WTC11 (cell line): ENCODE measurements at regions not wholly inside any gene's neighbourhood (a gene's known extent, or its start where the extent isn't known, plus 50 kb on each side); places are given as distances from the start of the nearest gene placed in this dataset.
A peak's percentile ranks its signal among the peaks of the same experiment; 100 is the strongest.

Source experiments
- ATAC-seq: fragments of 200-7000 bp; cut with Tn5 transposase; 2 replicates; pipeline ENCODE4 v1.10.0; 2021; ENCODE audit warnings: mild to moderate bottlenecking, moderate library complexity
- CTCF ChIA-PET: fragments of 300-600 bp; sonication (Branson Sonifier 250); formaldehyde crosslinking; loops from one replicate; lab custom pipeline; 2021; ENCODE audit warnings: antibody characterized with exemption; lab: Charles Lee
- POLR2A ChIA-PET: fragments of 350-600 bp; sonication (Branson Sonifier 250); formaldehyde crosslinking; loops from one replicate; lab custom pipeline; 2021; ENCODE audit warnings: antibody characterized with exemption; lab: Charles Lee
- DNase-seq: peaks from one replicate; pipeline ENCODE4 v3.0.0; 2021; ENCODE audit warnings: low spot score
- H3K27ac Mint-ChIP-seq: 2 replicates; pipeline ENCODE4 v1.8.0; 2021; ENCODE audit warnings: mixed read lengths
- H3K27me3 Mint-ChIP-seq: 2 replicates; pipeline ENCODE4 v1.8.0; 2021; ENCODE audit warnings: low read depth, mild to moderate bottlenecking, moderate library complexity, mixed read lengths
- H3K36me3 Mint-ChIP-seq: 2 replicates; pipeline ENCODE4 v1.8.0; 2021; ENCODE audit warnings: mixed read lengths
- H3K4me1 Mint-ChIP-seq: 2 replicates; pipeline ENCODE4 v1.8.0; 2022; ENCODE audit warnings: mixed read lengths
- H3K4me3 Mint-ChIP-seq: 2 replicates; pipeline ENCODE4 v1.8.0; 2021; ENCODE audit warnings: mild to moderate bottlenecking, moderate library complexity, mixed read lengths
- H3K9me3 Mint-ChIP-seq: 2 replicates; pipeline ENCODE4 v1.8.0; 2021; ENCODE audit warnings: mixed read lengths
- AR ChIP-seq: fragments of 250-450 bp; sonication (Bioruptor Pico); IDR thresholded peaks from 2 replicates; pipeline ENCODE4 v1.9.0; 2021; ENCODE audit warnings: mild to moderate bottlenecking
- ATF3 ChIP-seq: sonication (generic); formaldehyde crosslinking; conservative IDR thresholded peaks from 2 replicates; pipeline ENCODE4 v1.8.1; 2022; ENCODE audit warnings: mild to moderate bottlenecking, missing genetic modification reagents
- CREM ChIP-seq: sonication (generic); formaldehyde crosslinking; IDR thresholded peaks from 2 replicates; pipeline ENCODE4 v1.8.1; 2022; ENCODE audit warnings: mild to moderate bottlenecking, missing genetic modification reagents, moderate library complexity
- IRF2 ChIP-seq: sonication (generic); formaldehyde crosslinking; IDR thresholded peaks from 2 replicates; pipeline ENCODE4 v1.8.0; 2022; ENCODE audit warnings: low read depth, missing genetic modification reagents, borderline replicate concordance
- JAZF1 ChIP-seq: fragments of 250-450 bp; sonication (Bioruptor Pico); IDR thresholded peaks from 2 replicates; pipeline ENCODE4 v1.9.0; 2021; ENCODE audit warnings: moderate library complexity, mild to moderate bottlenecking, inconsistent platforms
- MAX ChIP-seq: sonication (generic); formaldehyde crosslinking; IDR thresholded peaks from 2 replicates; pipeline ENCODE4 v1.8.0; 2022; ENCODE audit warnings: mild to moderate bottlenecking, missing genetic modification reagents
- NFATC4 ChIP-seq: fragments of 250-450 bp; sonication (Bioruptor Pico); IDR thresholded peaks from 2 replicates; pipeline ENCODE4 v1.9.0; 2021; ENCODE audit warnings: mild to moderate bottlenecking
- NFYB ChIP-seq: sonication (generic); formaldehyde crosslinking; conservative IDR thresholded peaks from 2 replicates; pipeline ENCODE4 v1.8.0; 2022; ENCODE audit warnings: low read depth, missing genetic modification reagents
- NR1H2 ChIP-seq: sonication (generic); formaldehyde crosslinking; IDR thresholded peaks from 2 replicates; pipeline ENCODE4 v1.9.0; 2021; ENCODE audit warnings: mild to moderate bottlenecking, moderate library complexity, missing genetic modification reagents
- NR2C2 ChIP-seq: sonication (generic); formaldehyde crosslinking; IDR thresholded peaks from 2 replicates; pipeline ENCODE4 v1.8.0; 2022; ENCODE audit warnings: mild to moderate bottlenecking, missing genetic modification reagents
- PRDM15 ChIP-seq: sonication (generic); formaldehyde crosslinking; IDR thresholded peaks from 2 replicates; pipeline ENCODE4 v1.8.0; 2022; ENCODE audit warnings: missing genetic modification reagents
- PREB ChIP-seq: sonication (generic); formaldehyde crosslinking; IDR thresholded peaks from 2 replicates; pipeline ENCODE4 v1.8.1; 2022; ENCODE audit warnings: mild to moderate bottlenecking, missing genetic modification reagents, moderate library complexity, borderline replicate concordance
- ZMAT4 ChIP-seq: fragments of 250-450 bp; sonication (Bioruptor Pico); IDR thresholded peaks from 2 replicates; pipeline ENCODE4 v1.9.0; 2021; ENCODE audit warnings: mild to moderate bottlenecking
- ZNF121 ChIP-seq: sonication (generic); formaldehyde crosslinking; IDR thresholded peaks from 2 replicates; pipeline ENCODE4 v1.8.0; 2023; ENCODE audit warnings: missing genetic modification reagents
- ZNF219 ChIP-seq: sonication (generic); formaldehyde crosslinking; IDR thresholded peaks from 2 replicates; pipeline ENCODE4 v1.8.0; 2023; ENCODE audit warnings: missing genetic modification reagents, mild to moderate bottlenecking, borderline replicate concordance
- ZNF232 ChIP-seq: sonication (generic); formaldehyde crosslinking; IDR thresholded peaks from 2 replicates; pipeline ENCODE4 v1.8.0; 2022; ENCODE audit warnings: mild to moderate bottlenecking, missing genetic modification reagents
- ZNF396 ChIP-seq: fragments of 250-450 bp; sonication (Bioruptor Pico); IDR thresholded peaks from 2 replicates; pipeline ENCODE4 v1.8.0; 2021; ENCODE audit warnings: mild to moderate bottlenecking, moderate library complexity, borderline replicate concordance
- ZNF416 ChIP-seq: fragments of 250-450 bp; sonication (Bioruptor Pico); IDR thresholded peaks from 2 replicates; pipeline ENCODE4 v1.9.0; 2021; ENCODE audit warnings: mild to moderate bottlenecking, inconsistent platforms

GRCh38 chr7:69399401-69399800 lies 198.9 kb upstream of the AUTS2 start:
- TF ChIP-seq ZNF232 (CRISPR knock-in tag) = no peak
- no peak for TF ChIP-seq MAX (CRISPR knock-in tag)
- TF ChIP-seq ZNF416 = no peak
- TF ChIP-seq ZNF396 = no peak
- no peak for TF ChIP-seq AR (CRISPR knock-in tag)
- no peak for TF ChIP-seq ZNF121 (CRISPR knock-in tag)
- no peak for TF ChIP-seq CREM (CRISPR knock-in tag)
- TF ChIP-seq NR1H2 (CRISPR knock-in tag) = no peak
- no peak for TF ChIP-seq ZMAT4
- no peak for TF ChIP-seq PRDM15 (CRISPR knock-in tag)
- TF ChIP-seq NFATC4 = no peak
- TF ChIP-seq IRF2 (CRISPR knock-in tag) = no peak
- no peak for TF ChIP-seq PREB (CRISPR knock-in tag)
- no peak for TF ChIP-seq JAZF1
- TF ChIP-seq NFYB (CRISPR knock-in tag) = no peak
- no peak for TF ChIP-seq NR2C2
- CTCF ChIA-PET = interaction anchor here (1.2 kb wide), 1 partner anchor 18 kb away, joined by 4 read pairs; no protein-coding TSS in a partner anchor
- Mint-ChIP-seq H3K36me3 (no peaks in the 10 kb centered on the region), H3K4me1 (peaks cover 10% of the 10 kb centered on the region), H3K4me3 (no peak overlapping the region), H3K27me3 (peaks cover 12% of the 10 kb centered on the region; the same call in 1 of the 2 replicates), H3K9me3 (peaks cover 3% of the 10 kb centered on the region; the same call in 1 of the 2 replicates), H3K27ac (no peak overlapping the region)
- ATAC-seq (peak; percentile 57), DNase-seq (no peak)
- POLR2A ChIA-PET = no interaction called here

GRCh38 chr7:69402696-69403095 lies 195.6 kb upstream of the AUTS2 start:
- Mint-ChIP-seq H3K4me3 (no peak overlapping the region), H3K27me3 (peaks cover 17% of the 10 kb centered on the region), H3K27ac (no peak overlapping the region), H3K4me1 (peaks cover 10% of the 10 kb centered on the region), H3K9me3 (no peaks in the 10 kb centered on the region), H3K36me3 (no peaks in the 10 kb centered on the region)
- DNase-seq (no peak), ATAC-seq (no peak)
- ChIA-PET POLR2A (interaction anchor here (0.7 kb wide), 1 partner anchor 370 kb away, joined by 4 read pairs; no protein-coding TSS in a partner anchor), CTCF (interaction anchor here (0.6 to 1.6 kb wide), 2 partner anchors 530 to 1070 kb away, joined by 3 to 6 read pairs; no protein-coding TSS in a partner anchor)
- TF ChIP-seq ZNF219 (no peak), ATF3 (CRISPR knock-in tag) (no peak)
